ENCODE measurements at regions not wholly inside any gene's neighbourhood (a gene's known extent, or its start where the extent isn't known, plus 50 kb on each side); places are given as distances from the start of the nearest gene placed in this dataset.

GRCh38 chr3:84820906-84821305, 137.9 kb upstream of the CADM2 start:
- no peak for TF ChIP-seq CTCF (IDR thresholded peaks at IDR 0.05; ENCODE audit: borderline replicate concordance, extremely low read depth, low read length, poor library complexity, severe bottlenecking)
- TF ChIP-seq EZH2 (IDR thresholded peaks at IDR 0.05; ENCODE audit: borderline replicate concordance, low read depth, low read length, severe bottlenecking), result no peak
